Prostate gland (tissue), 2 donors: ENCODE measurements at regions not wholly inside any gene's neighbourhood (a gene's known extent, or its start where the extent isn't known, plus 50 kb on each side); places are given as distances from the start of the nearest gene placed in this dataset.

Experiments used
- DNase-seq: peaks from one replicate; pipeline ENCODE4 v3.0.0-alpha.2; 2019; ENCODE audit warnings: low spot score
- H3K27ac ChIP-seq, 2 donors: fragments of 200-600 bp; sonication (generic); 2 replicates each; pipeline ENCODE4 v1.5.1; 2017 to 2019
- H3K27me3 ChIP-seq: fragments of 200-600 bp; sonication (generic); replicated peaks from 2 replicates; pipeline ENCODE4 v1.5.1; 2019; ENCODE audit not compliant: insufficient read depth
- H3K36me3 ChIP-seq, 2 donors: fragments of 200-600 bp; sonication (generic); 1 replicate in 1 of 2; 2 replicates in 1 of 2; pipeline versions ENCODE4 v1.5.1 to v1.8.1; 2017 to 2019
- H3K4me1 ChIP-seq: fragments of 200-600 bp; sonication (generic); replicated peaks from 2 replicates; pipeline ENCODE4 v1.5.1; 2019
- H3K4me3 ChIP-seq, 2 donors: fragments of 200-600 bp; sonication (generic); 2 replicates each; pipeline ENCODE4 v1.5.1; 2017 to 2019
- H3K9me3 ChIP-seq: fragments of 200-600 bp; sonication (generic); 2 replicates; pipeline ENCODE4 v1.5.1; 2017
- CTCF ChIP-seq, 4 experiments: fragments of 200-600 bp in 2 of 4; fragments of 450-650 bp in 2 of 4; sonication (generic) in 2 of 4; IDR thresholded peaks; 1 replicate in 3 of 4; 2 replicates in 1 of 4; pipeline ENCODE4 v1.5.1; 2016 to 2019; ENCODE audit warnings: antibody characterized with exemption in 4 of 4, mild to moderate bottlenecking in 2 of 4, moderate library complexity in 2 of 4
- POLR2A ChIP-seq: fragments of 450-650 bp; IDR thresholded peaks from one replicate; pipeline ENCODE4 v1.6.1; 2016; ENCODE audit warnings: antibody characterized with exemption, mild to moderate bottlenecking
- POLR2AphosphoS5 ChIP-seq: sonication (generic); formaldehyde crosslinking; IDR thresholded peaks from one replicate; pipeline ENCODE4 v1.6.1; 2017; ENCODE audit warnings: antibody characterized with exemption
- WGBS: methylation state at CpG from one replicate; pipeline ENCODE4 v1.1.5; 2018; 5-methylcytosine and 5-hydroxymethylcytosine counted together
- intact Hi-C: fragments of 100-400 bp; cut with DNase I; formaldehyde crosslinking; loops from one replicate; pipeline ENCODE4 v1.14.2; 2022

GRCh38 chr3:106343811-106344210, 475.0 kb upstream of the CBLB start:
- intact Hi-C loops, result loop anchor here (10.0 kb wide), 2 partner anchors 209 to 479 kb away; partner anchors contain the start of gene CBLB
- no peak overlapping the region for H3K4me3 ChIP-seq
- H3K36me3 ChIP-seq, result no peaks in the 10 kb centered on the region
- DNase-seq, result no peak
- TF ChIP-seq POLR2AphosphoS5 (no peak), CTCF (IDR thresholded peaks at IDR 0.05) (no peak), POLR2A (no peak)
- no peaks in the 10 kb centered on the region for H3K27me3 ChIP-seq
- H3K27ac ChIP-seq, result no peak overlapping the region
- no peaks in the 10 kb centered on the region for H3K4me1 ChIP-seq
- H3K9me3 ChIP-seq, result no peaks in the 10 kb centered on the region

- TF ChIP-seq POLR2A (no peak), POLR2AphosphoS5 (peak; percentile 78)
- H3K4me3 ChIP-seq, result no peak overlapping the region
- 54% methylated on average over 5 of the region's 5 CpGs for WGBS
- H3K27me3 ChIP-seq, result no peaks in the 10 kb centered on the region
- intact Hi-C loops, result loop anchor here (10.0 kb wide), 2 partner anchors 211 to 481 kb away; partner anchors contain the start of gene CBLB
- peak; percentile 17 for DNase-seq
- H3K36me3 ChIP-seq, result no peaks in the 10 kb centered on the region
- H3K27ac ChIP-seq, result no peak overlapping the region
- H3K4me1 ChIP-seq, result no peaks in the 10 kb centered on the region
- no peaks in the 10 kb centered on the region for H3K9me3 ChIP-seq
These were observed 476.7 kb upstream of the CBLB start for GRCh38 chr3:106345353-106346027.

- Histone ChIP-seq H3K9me3 (no peaks in the 10 kb centered on the region), H3K27ac (no peak overlapping the region), H3K4me1 (no peaks in the 10 kb centered on the region), H3K4me3 (no peak overlapping the region), H3K27me3 (no peaks in the 10 kb centered on the region), H3K36me3 (no peaks in the 10 kb centered on the region)
- no peak for TF ChIP-seq POLR2AphosphoS5
- no peak for TF ChIP-seq POLR2A
- no peak for TF ChIP-seq CTCF (IDR thresholded peaks at IDR 0.05)
- DNase-seq, result no peak
- intact Hi-C loops, result loop anchor here (10.0 kb wide), 2 partner anchors 213 to 483 kb away; partner anchors contain the start of gene CBLB
These were observed 478.5 kb upstream of the CBLB start for GRCh38 chr3:106347350-106347749.

- H3K36me3 ChIP-seq, result no peaks in the 10 kb centered on the region
- 71% methylated on average over 3 of the region's 3 CpGs for WGBS
- no peaks in the 10 kb centered on the region for H3K27me3 ChIP-seq
- DNase-seq, result no peak
- no peaks in the 10 kb centered on the region for H3K9me3 ChIP-seq
- intact Hi-C loops, result loop anchor here (10.0 kb wide), 2 partner anchors 213 to 483 kb away; partner anchors contain the start of gene CBLB
- no peak overlapping the region for H3K27ac ChIP-seq
- H3K4me1 ChIP-seq, result no peaks in the 10 kb centered on the region
- no peak overlapping the region for H3K4me3 ChIP-seq
- TF ChIP-seq POLR2AphosphoS5, result no peak
These were observed 479.4 kb upstream of the CBLB start for GRCh38 chr3:106348139-106348690.

GRCh38 chr3:106349191-106349881, 480.5 kb upstream of the CBLB start:
- intact Hi-C loops, result loop anchor here (10.0 kb wide), 2 partner anchors 215 to 485 kb away; partner anchors contain the start of gene CBLB
- WGBS, result 63% methylated on average over 2 of the region's 2 CpGs
- H3K36me3 ChIP-seq, result no peaks in the 10 kb centered on the region

More at GRCh38 chr3:106349191-106349881, 480.5 kb upstream of the CBLB start:
- no peak overlapping the region for H3K27ac ChIP-seq
- DNase-seq, result no peak
- H3K9me3 ChIP-seq, result no peaks in the 10 kb centered on the region
- H3K4me3 ChIP-seq, result no peak overlapping the region
- TF ChIP-seq POLR2A, result no peak
- TF ChIP-seq POLR2AphosphoS5, result no peak
- TF ChIP-seq CTCF (IDR thresholded peaks at IDR 0.05), result no peak
- H3K27me3 ChIP-seq, result no peaks in the 10 kb centered on the region
- no peaks in the 10 kb centered on the region for H3K4me1 ChIP-seq
